DOHH2 (cell line): ENCODE measurements at regions not wholly inside any gene's neighbourhood (a gene's known extent, or its start where the extent isn't known, plus 50 kb on each side); places are given as distances from the start of the nearest gene placed in this dataset.

Experiments used
- CTCF ChIP-seq: fragments of 200-600 bp; sonication (generic); IDR thresholded peaks from one replicate; pipeline ENCODE4 v1.5.1; 2014; ENCODE audit warnings: antibody characterized with exemption, mild to moderate bottlenecking, low read depth, low read length; ENCODE audit not compliant: poor library complexity, severe bottlenecking
- EZH2phosphoT487 ChIP-seq: fragments of 200-600 bp; sonication (generic); IDR thresholded peaks from 2 replicates; pipeline ENCODE4 v1.6.1; 2017; ENCODE audit warnings: borderline replicate concordance, mild to moderate bottlenecking, antibody characterized with exemption, low read length, moderate library complexity, mixed read lengths

GRCh38 chr2:199607914-199608313, 150.2 kb upstream of the SATB2 start:
- TF ChIP-seq CTCF = no peak
- no peak for TF ChIP-seq EZH2phosphoT487
